ENCODE measurements at regions not wholly inside any gene's neighbourhood (a gene's known extent, or its start where the extent isn't known, plus 50 kb on each side); places are given as distances from the start of the nearest gene placed in this dataset.
A peak's percentile ranks its signal among the peaks of the same experiment; 100 is the strongest.

- Histone ChIP-seq H3K9me2 (replicated peaks; ENCODE audit: insufficient read depth, low read length) (no peaks in the 10 kb centered on the region), H3K4me3 (ENCODE audit: low read length) (no peak overlapping the region), H3K4me2 (ENCODE audit: low read depth, low read length, poor library complexity, severe bottlenecking) (peak overlapping the region; percentile 24), H3K79me2 (ENCODE audit: low read length) (no peaks in the 10 kb centered on the region), H2AFZ (ENCODE audit: low read length) (no peak overlapping the region), H3K4me1 (ENCODE audit: low read length) (peaks cover 22% of the 10 kb centered on the region), H3K27me3 (ENCODE audit: low read length) (no peaks in the 10 kb centered on the region), H4K20me1 (ENCODE audit: insufficient read depth, low read depth, low read length) (no peaks in the 10 kb centered on the region), H3K36me3 (ENCODE audit: insufficient read depth, low read length) (no peaks in the 10 kb centered on the region), H3K9me3 (ENCODE audit: low read length) (peaks cover 8% of the 10 kb centered on the region; the same call in 1 of the 2 replicates), H3K27ac (ENCODE audit: low read length) (no peak overlapping the region), H3K9ac (ENCODE audit: low read length) (no peak overlapping the region)
- DNase-seq, result no peak
These were observed 182.1 kb upstream of the CDC14C start for GRCh38 chr7:48742079-48742798.

DNA sequence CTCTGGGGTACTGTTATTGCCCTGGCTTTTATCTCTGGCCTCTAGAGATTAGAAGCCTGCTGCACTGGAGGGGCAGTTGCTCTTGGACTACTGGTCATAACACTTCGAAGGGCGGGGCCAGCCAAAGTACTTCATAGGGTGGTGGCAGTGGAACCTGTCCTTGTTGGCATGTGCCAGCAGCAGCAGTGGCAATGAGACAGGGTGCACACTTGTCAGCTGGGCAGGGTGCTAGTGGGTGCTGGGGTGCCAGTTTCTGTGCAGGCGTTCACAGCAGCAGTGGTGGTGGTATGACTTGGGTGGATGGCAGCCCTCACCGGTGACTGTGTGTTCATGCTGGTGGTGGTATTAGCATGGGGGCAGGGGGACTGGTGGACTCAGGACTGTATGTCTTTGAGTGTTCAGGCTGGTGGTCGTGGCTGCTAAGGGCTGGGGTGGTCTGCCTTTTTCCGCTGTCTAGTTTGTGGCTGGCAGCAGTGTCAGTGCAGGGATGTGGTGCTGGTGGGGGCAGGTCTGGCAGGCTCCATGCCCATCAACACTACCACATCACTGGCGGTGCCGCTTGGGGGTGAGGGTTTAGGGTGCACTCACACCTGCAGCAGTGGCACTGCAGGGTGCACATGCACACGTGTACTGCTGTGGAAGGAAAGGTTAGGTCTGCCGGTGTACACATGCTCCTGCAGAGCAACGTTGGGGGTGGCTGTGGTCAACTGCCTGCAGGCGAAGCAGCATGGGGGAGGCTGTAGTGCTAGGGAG lies 176.1 kb upstream of the CDC14C start:
- DNase-seq, result no peak
- no peaks in the 10 kb centered on the region for H3K36me3 ChIP-seq (ENCODE audit: insufficient read depth, low read length)
- no peaks in the 10 kb centered on the region for H3K27me3 ChIP-seq (ENCODE audit: low read length)
- no peaks in the 10 kb centered on the region for H3K79me2 ChIP-seq (ENCODE audit: low read length)
- no peaks in the 10 kb centered on the region for H4K20me1 ChIP-seq (ENCODE audit: insufficient read depth, low read depth, low read length)
- H3K9me2 ChIP-seq (replicated peaks; ENCODE audit: insufficient read depth, low read length), result no peaks in the 10 kb centered on the region
- peaks cover 6% of the 10 kb centered on the region; the same call in 1 of the 2 replicates for H3K4me1 ChIP-seq (ENCODE audit: low read length)
- H2AFZ ChIP-seq (ENCODE audit: low read length), result no peak overlapping the region
- H3K27ac ChIP-seq (ENCODE audit: low read length), result no peak overlapping the region
- H3K4me3 ChIP-seq (ENCODE audit: low read length), result no peak overlapping the region
- no peaks in the 10 kb centered on the region for H3K9me3 ChIP-seq (ENCODE audit: low read length)
- no peak overlapping the region for H3K4me2 ChIP-seq (ENCODE audit: low read depth, low read length, poor library complexity, severe bottlenecking)
- H3K9ac ChIP-seq (ENCODE audit: low read length), result no peak overlapping the region

DNA sequence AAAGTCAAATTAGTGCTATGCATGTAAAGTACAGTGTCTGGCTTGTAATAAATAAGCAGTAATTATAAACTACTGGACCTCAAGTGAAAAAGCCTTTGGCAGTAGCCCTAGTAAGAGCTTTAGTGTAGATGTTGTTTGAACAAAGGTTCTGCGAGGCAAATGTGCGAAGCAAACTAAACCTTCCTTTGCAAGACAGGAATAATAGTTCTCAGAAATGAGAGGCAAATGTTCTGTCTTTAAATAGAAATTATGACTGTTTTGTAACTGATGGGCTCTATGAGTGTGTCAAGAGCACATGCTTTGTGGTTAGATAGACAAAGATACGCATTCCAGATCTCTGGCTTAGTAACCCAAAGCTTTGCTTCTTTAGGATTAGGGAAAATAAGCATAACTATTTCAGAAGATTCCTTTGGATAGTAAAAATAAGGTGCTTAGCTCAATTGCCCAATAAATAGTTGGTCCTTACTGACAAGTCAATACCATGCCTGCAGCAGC lies 169.2 kb upstream of the CDC14C start:
- Histone ChIP-seq H3K9me2 (replicated peaks; ENCODE audit: insufficient read depth, low read length) (no peaks in the 10 kb centered on the region), H3K79me2 (ENCODE audit: low read length) (no peaks in the 10 kb centered on the region), H3K36me3 (ENCODE audit: insufficient read depth, low read length) (no peaks in the 10 kb centered on the region), H3K4me2 (ENCODE audit: low read depth, low read length, poor library complexity, severe bottlenecking) (no peak overlapping the region), H3K9me3 (ENCODE audit: low read length) (no peaks in the 10 kb centered on the region), H3K4me1 (ENCODE audit: low read length) (peaks cover 4% of the 10 kb centered on the region; the same call in 1 of the 2 replicates), H3K9ac (ENCODE audit: low read length) (no peak overlapping the region), H3K27ac (ENCODE audit: low read length) (no peak overlapping the region), H2AFZ (ENCODE audit: low read length) (no peak overlapping the region), H4K20me1 (ENCODE audit: insufficient read depth, low read depth, low read length) (no peaks in the 10 kb centered on the region), H3K4me3 (ENCODE audit: low read length) (no peak overlapping the region), H3K27me3 (ENCODE audit: low read length) (0 out of 2 replicates have a peak, but pooled peaks cover 3% of the 10 kb centered on the region)
- DNase-seq, result no peak

- no peak overlapping the region for H2AFZ ChIP-seq (ENCODE audit: low read length)
- no peaks in the 10 kb centered on the region for H3K36me3 ChIP-seq (ENCODE audit: insufficient read depth, low read length)
- H3K27ac ChIP-seq (ENCODE audit: low read length), result no peak overlapping the region
- H3K9me2 ChIP-seq (replicated peaks; ENCODE audit: insufficient read depth, low read length), result no peaks in the 10 kb centered on the region
- no peaks in the 10 kb centered on the region for H3K4me1 ChIP-seq (ENCODE audit: low read length)
- no peak overlapping the region for H3K9ac ChIP-seq (ENCODE audit: low read length)
- no peaks in the 10 kb centered on the region for H4K20me1 ChIP-seq (ENCODE audit: insufficient read depth, low read depth, low read length)
- no peaks in the 10 kb centered on the region for H3K79me2 ChIP-seq (ENCODE audit: low read length)
- no peak overlapping the region for H3K4me3 ChIP-seq (ENCODE audit: low read length)
- DNase-seq, result no peak
- H3K4me2 ChIP-seq (ENCODE audit: low read depth, low read length, poor library complexity, severe bottlenecking), result no peak overlapping the region
- no peaks in the 10 kb centered on the region for H3K9me3 ChIP-seq (ENCODE audit: low read length)
- H3K27me3 ChIP-seq (ENCODE audit: low read length), result 0 out of 2 replicates have a peak, but pooled peaks cover 3% of the 10 kb centered on the region
These were observed 164.8 kb upstream of the CDC14C start for GRCh38 chr7:48759431-48760080.

DNA sequence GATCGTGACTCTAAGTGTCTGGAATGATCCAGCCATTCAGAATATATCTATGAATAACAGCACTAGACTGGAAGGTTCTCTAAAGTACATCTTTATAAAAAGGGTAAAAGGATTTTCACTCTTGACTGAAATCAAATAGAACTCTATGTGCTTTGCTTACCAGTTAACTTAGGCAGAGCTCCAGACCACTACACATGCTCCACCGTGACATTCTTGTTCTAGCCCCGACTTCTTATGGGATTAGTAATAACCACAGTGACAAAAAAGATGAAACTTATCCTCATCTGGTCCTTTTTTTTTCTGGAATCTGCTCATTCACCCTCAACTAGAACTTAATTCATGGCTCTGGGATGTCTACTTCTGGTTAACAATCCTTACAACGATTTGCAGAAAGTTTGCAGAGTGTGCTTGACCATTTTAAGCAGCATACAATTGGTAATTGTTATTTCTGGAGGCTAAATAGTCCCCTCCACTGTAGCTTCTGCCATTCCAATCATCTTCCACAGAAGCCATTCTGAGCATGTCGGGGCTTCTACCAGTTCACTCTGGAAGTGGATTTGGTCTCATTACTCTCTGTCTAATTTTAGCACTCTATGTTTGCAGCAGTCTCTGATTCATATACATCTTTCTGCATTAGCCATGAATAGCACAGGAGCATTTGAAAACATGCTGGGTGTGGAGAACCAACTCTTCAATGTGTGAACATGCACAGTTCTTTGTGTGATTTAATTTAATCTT lies 163.7 kb upstream of the CDC14C start:
- DNase-seq, result no peak
- H3K36me3 ChIP-seq (ENCODE audit: insufficient read depth, low read length), result no peaks in the 10 kb centered on the region
- no peak overlapping the region for H2AFZ ChIP-seq (ENCODE audit: low read length)
- H3K27ac ChIP-seq (ENCODE audit: low read length), result no peak overlapping the region
- no peak overlapping the region for H3K9ac ChIP-seq (ENCODE audit: low read length)
- no peaks in the 10 kb centered on the region for H3K4me1 ChIP-seq (ENCODE audit: low read length)
- H3K4me3 ChIP-seq (ENCODE audit: low read length), result no peak overlapping the region
- H3K9me3 ChIP-seq (ENCODE audit: low read length), result no peaks in the 10 kb centered on the region
- no peaks in the 10 kb centered on the region for H4K20me1 ChIP-seq (ENCODE audit: insufficient read depth, low read depth, low read length)
- H3K27me3 ChIP-seq (ENCODE audit: low read length), result no peaks in the 10 kb centered on the region
- no peaks in the 10 kb centered on the region for H3K79me2 ChIP-seq (ENCODE audit: low read length)
- no peaks in the 10 kb centered on the region for H3K9me2 ChIP-seq (replicated peaks; ENCODE audit: insufficient read depth, low read length)
- H3K4me2 ChIP-seq (ENCODE audit: low read depth, low read length, poor library complexity, severe bottlenecking), result no peak overlapping the region

- no peaks in the 10 kb centered on the region for H3K4me1 ChIP-seq (ENCODE audit: low read length)
- no peak overlapping the region for H3K4me3 ChIP-seq (ENCODE audit: low read length)
- no peaks in the 10 kb centered on the region for H3K79me2 ChIP-seq (ENCODE audit: low read length)
- no peaks in the 10 kb centered on the region for H4K20me1 ChIP-seq (ENCODE audit: insufficient read depth, low read depth, low read length)
- no peak overlapping the region for H2AFZ ChIP-seq (ENCODE audit: low read length)
- DNase-seq, result no peak
- no peaks in the 10 kb centered on the region for H3K9me2 ChIP-seq (replicated peaks; ENCODE audit: insufficient read depth, low read length)
- H3K9me3 ChIP-seq (ENCODE audit: low read length), result no peaks in the 10 kb centered on the region
- H3K4me2 ChIP-seq (ENCODE audit: low read depth, low read length, poor library complexity, severe bottlenecking), result no peak overlapping the region
- H3K36me3 ChIP-seq (ENCODE audit: insufficient read depth, low read length), result no peaks in the 10 kb centered on the region
- H3K9ac ChIP-seq (ENCODE audit: low read length), result no peak overlapping the region
- H3K27me3 ChIP-seq (ENCODE audit: low read length), result no peaks in the 10 kb centered on the region
- H3K27ac ChIP-seq (ENCODE audit: low read length), result no peak overlapping the region
These were observed 143.5 kb upstream of the CDC14C start for GRCh38 chr7:48780862-48781261.

- H3K9me3 ChIP-seq (ENCODE audit: low read length), result no peaks in the 10 kb centered on the region
- no peaks in the 10 kb centered on the region for H3K4me1 ChIP-seq (ENCODE audit: low read length)
- no peak overlapping the region for H3K27ac ChIP-seq (ENCODE audit: low read length)
- no peaks in the 10 kb centered on the region for H3K79me2 ChIP-seq (ENCODE audit: low read length)
- DNase-seq, result no peak
- no peaks in the 10 kb centered on the region for H3K9me2 ChIP-seq (replicated peaks; ENCODE audit: insufficient read depth, low read length)
- H3K27me3 ChIP-seq (ENCODE audit: low read length), result no peaks in the 10 kb centered on the region
- no peak overlapping the region for H3K4me2 ChIP-seq (ENCODE audit: low read depth, low read length, poor library complexity, severe bottlenecking)
- H3K36me3 ChIP-seq (ENCODE audit: insufficient read depth, low read length), result no peaks in the 10 kb centered on the region
- H3K4me3 ChIP-seq (ENCODE audit: low read length), result no peak overlapping the region
- no peak overlapping the region for H3K9ac ChIP-seq (ENCODE audit: low read length)
- H4K20me1 ChIP-seq (ENCODE audit: insufficient read depth, low read depth, low read length), result no peaks in the 10 kb centered on the region
- H2AFZ ChIP-seq (ENCODE audit: low read length), result no peak overlapping the region
These were observed 142.6 kb upstream of the CDC14C start for GRCh38 chr7:48781752-48782151.

Data from Karpas-422 (cell line).